ENCODE measurements at regions not wholly inside any gene's neighbourhood (a gene's known extent, or its start where the extent isn't known, plus 50 kb on each side); places are given as distances from the start of the nearest gene placed in this dataset.

DNA sequence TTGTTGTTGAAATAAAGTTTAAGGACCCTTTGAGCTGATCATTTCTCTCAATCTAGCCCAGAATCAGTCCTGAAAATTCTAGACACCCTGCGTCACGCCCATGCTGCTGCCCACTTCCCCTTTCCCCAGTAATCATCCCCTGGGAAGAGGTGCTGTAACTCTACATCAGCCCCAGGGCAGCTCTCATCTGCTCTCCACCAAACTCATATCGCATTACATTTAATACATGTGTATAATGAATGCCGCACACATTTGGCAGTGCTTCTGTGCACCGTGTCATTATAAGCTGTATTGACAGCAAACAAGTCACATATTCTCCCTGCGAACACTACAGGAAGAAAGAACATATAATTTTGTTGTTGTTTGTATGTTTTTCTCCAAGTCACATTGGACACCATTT, 539.7 kb upstream of the DAB1 start (continued):
- TF ChIP-seq, protein P1, sequence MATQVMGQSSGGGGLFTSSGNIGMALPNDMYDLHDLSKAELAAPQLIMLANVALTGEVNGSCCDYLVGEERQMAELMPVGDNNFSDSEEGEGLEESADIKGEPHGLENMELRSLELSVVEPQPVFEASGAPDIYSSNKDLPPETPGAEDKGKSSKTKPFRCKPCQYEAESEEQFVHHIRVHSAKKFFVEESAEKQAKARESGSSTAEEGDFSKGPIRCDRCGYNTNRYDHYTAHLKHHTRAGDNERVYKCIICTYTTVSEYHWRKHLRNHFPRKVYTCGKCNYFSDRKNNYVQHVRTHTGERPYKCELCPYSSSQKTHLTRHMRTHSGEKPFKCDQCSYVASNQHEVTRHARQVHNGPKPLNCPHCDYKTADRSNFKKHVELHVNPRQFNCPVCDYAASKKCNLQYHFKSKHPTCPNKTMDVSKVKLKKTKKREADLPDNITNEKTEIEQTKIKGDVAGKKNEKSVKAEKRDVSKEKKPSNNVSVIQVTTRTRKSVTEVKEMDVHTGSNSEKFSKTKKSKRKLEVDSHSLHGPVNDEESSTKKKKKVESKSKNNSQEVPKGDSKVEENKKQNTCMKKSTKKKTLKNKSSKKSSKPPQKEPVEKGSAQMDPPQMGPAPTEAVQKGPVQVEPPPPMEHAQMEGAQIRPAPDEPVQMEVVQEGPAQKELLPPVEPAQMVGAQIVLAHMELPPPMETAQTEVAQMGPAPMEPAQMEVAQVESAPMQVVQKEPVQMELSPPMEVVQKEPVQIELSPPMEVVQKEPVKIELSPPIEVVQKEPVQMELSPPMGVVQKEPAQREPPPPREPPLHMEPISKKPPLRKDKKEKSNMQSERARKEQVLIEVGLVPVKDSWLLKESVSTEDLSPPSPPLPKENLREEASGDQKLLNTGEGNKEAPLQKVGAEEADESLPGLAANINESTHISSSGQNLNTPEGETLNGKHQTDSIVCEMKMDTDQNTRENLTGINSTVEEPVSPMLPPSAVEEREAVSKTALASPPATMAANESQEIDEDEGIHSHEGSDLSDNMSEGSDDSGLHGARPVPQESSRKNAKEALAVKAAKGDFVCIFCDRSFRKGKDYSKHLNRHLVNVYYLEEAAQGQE (IDR thresholded peaks at IDR 0.05), result no peak
- no peak for TF ChIP-seq SP1 (IDR thresholded peaks at IDR 0.05)
- TF ChIP-seq YY1 (IDR thresholded peaks at IDR 0.05), result no peak

- TF ChIP-seq, protein P1 (IDR thresholded peaks at IDR 0.05), result no peak
- no peak for TF ChIP-seq HNF4A (conservative IDR thresholded peaks at IDR 0.05)
- TF ChIP-seq GABPA (IDR thresholded peaks at IDR 0.05 in 1 of 2, conservative IDR thresholded peaks at IDR 0.05 in 1 of 2), result no peak
- TF ChIP-seq NR2F2 (IDR thresholded peaks at IDR 0.05), result no peak
- TF ChIP-seq, protein P2, sequence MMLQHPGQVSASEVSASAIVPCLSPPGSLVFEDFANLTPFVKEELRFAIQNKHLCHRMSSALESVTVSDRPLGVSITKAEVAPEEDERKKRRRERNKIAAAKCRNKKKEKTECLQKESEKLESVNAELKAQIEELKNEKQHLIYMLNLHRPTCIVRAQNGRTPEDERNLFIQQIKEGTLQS (IDR thresholded peaks at IDR 0.05), result no peak
- TF ChIP-seq EGR1 (IDR thresholded peaks at IDR 0.05; ENCODE audit: low read depth in 2 of 2), result no peak
- TF ChIP-seq TAF1 (conservative IDR thresholded peaks at IDR 0.05), result no peak
- TF ChIP-seq SP1 (IDR thresholded peaks at IDR 0.05), result no peak
- no peaks in the 10 kb centered on the region for H3K27me3 ChIP-seq (ENCODE audit: control insufficient read depth in 4 of 4, insufficient read depth in 4 of 4, low read length in 3 of 4)
- no peak overlapping the region for H3K27ac ChIP-seq (ENCODE audit: low read depth in 1 of 2, low read length in 2 of 2)
- no peak overlapping the region for H3K4me3 ChIP-seq (ENCODE audit: low read depth in 1 of 3, low read length in 3 of 3)
- WGBS, result 65% methylated on average over 8 of the region's 8 CpGs
- H3K36me3 ChIP-seq (ENCODE audit: control insufficient read depth in 4 of 4, insufficient read depth in 3 of 4, low read depth in 1 of 4, low read length in 3 of 4), result no peaks in the 10 kb centered on the region
- DNase-seq (ENCODE audit: low spot score), result no peak
- no peak overlapping the region for H3K9ac ChIP-seq (ENCODE audit: low read depth in 1 of 2, low read length in 2 of 2)
- H3K9me3 ChIP-seq (ENCODE audit: control insufficient read depth in 4 of 4, low read length in 3 of 4), result no peaks in the 10 kb centered on the region
- no peaks in the 10 kb centered on the region for H3K4me1 ChIP-seq (ENCODE audit: control insufficient read depth in 4 of 4, insufficient read depth in 4 of 4, low read length in 3 of 4)
Observed at GRCh38 chr1:57959531-57960241, 535.8 kb upstream of the DAB1 start.

DNA sequence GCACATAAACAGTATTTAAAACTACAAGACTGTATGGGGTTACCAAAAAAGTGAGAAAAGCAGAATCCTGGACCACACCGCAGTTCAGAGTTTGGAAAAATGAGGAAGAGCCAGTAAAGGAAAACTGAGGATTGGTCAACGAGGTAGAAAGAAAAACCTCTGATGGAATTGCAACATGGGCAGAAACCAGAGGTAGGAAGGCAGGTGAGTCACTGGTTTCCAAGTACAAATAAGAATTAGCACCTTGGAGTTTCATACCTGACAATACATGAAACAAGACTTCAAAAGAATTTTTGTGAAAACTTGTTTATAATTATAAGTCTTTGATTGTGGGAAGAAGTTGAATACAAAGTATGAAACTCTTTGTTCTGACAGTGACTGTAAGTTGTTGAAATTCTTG, 533.7 kb upstream of the DAB1 start:
- WGBS, result 76% methylated on average over 2 of the region's 2 CpGs
- H3K4me3 ChIP-seq (ENCODE audit: low read depth in 1 of 3, low read length in 3 of 3), result no peak overlapping the region
- no peak overlapping the region for H3K27ac ChIP-seq (ENCODE audit: low read depth in 1 of 2, low read length in 2 of 2)
- H3K9me3 ChIP-seq (ENCODE audit: control insufficient read depth in 4 of 4, low read length in 3 of 4), result no peaks in the 10 kb centered on the region
- no peaks in the 10 kb centered on the region for H3K4me1 ChIP-seq (ENCODE audit: control insufficient read depth in 4 of 4, insufficient read depth in 4 of 4, low read length in 3 of 4)
- DNase-seq (ENCODE audit: low spot score), result no peak
- no peaks in the 10 kb centered on the region for H3K27me3 ChIP-seq (ENCODE audit: control insufficient read depth in 4 of 4, insufficient read depth in 4 of 4, low read length in 3 of 4)
- H3K9ac ChIP-seq (ENCODE audit: low read depth in 1 of 2, low read length in 2 of 2), result no peak overlapping the region
- H3K36me3 ChIP-seq (ENCODE audit: control insufficient read depth in 4 of 4, insufficient read depth in 3 of 4, low read depth in 1 of 4, low read length in 3 of 4), result no peaks in the 10 kb centered on the region
- TF ChIP-seq YY1 (IDR thresholded peaks at IDR 0.05) (no peak), HNF4G (IDR thresholded peaks at IDR 0.05) (no peak), SP1 (IDR thresholded peaks at IDR 0.05) (no peak), RXRA (IDR thresholded peaks at IDR 0.05) (no peak), EGR1 (IDR thresholded peaks at IDR 0.05; ENCODE audit: low read depth in 2 of 2) (no peak), HNF4A (conservative IDR thresholded peaks at IDR 0.05) (no peak), CTCF (IDR thresholded peaks at IDR 0.05; ENCODE audit: low read depth, low read length, missing input control) (no peak), FOXA2 (IDR thresholded peaks at IDR 0.05) (no peak), RAD21 (IDR thresholded peaks at IDR 0.05) (no peak), JUND (IDR thresholded peaks at IDR 0.05) (no peak), GABPA (IDR thresholded peaks at IDR 0.05 in 1 of 2, conservative IDR thresholded peaks at IDR 0.05 in 1 of 2) (no peak)
- TF ChIP-seq, protein P3, sequence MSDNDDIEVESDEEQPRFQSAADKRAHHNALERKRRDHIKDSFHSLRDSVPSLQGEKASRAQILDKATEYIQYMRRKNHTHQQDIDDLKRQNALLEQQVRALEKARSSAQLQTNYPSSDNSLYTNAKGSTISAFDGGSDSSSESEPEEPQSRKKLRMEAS (IDR thresholded peaks at IDR 0.05), result no peak
- TF ChIP-seq, protein P1 (IDR thresholded peaks at IDR 0.05), result no peak

Data from liver (tissue), 8 donors.